ENCODE measurements at regions not wholly inside any gene's neighbourhood (a gene's known extent, or its start where the extent isn't known, plus 50 kb on each side); places are given as distances from the start of the nearest gene placed in this dataset.

GRCh38 chr12:91753649-91754048 is 392.0 kb downstream of the BTG1 start:
- Histone ChIP-seq H3K9me2 (replicated peaks; ENCODE audit: low read length) (no peaks in the 10 kb centered on the region), H3K4me2 (ENCODE audit: low read length) (no peak overlapping the region), H3K9me3 (ENCODE audit: low read length) (peaks cover 7% of the 10 kb centered on the region; the same call in 1 of the 2 replicates), H3K79me2 (ENCODE audit: low read length) (no peaks in the 10 kb centered on the region), H3F3A (ENCODE audit: low read length, unreplicated experiment) (no peaks in the 10 kb centered on the region), H3K36me3 (ENCODE audit: low read depth, low read length) (no peaks in the 10 kb centered on the region; the same call in 1 of the 2 replicates), H3K27me3 (ENCODE audit: low read length) (no peaks in the 10 kb centered on the region), H3K27ac (ENCODE audit: low read length) (no peak overlapping the region), H3K9ac (ENCODE audit: low read length) (no peak overlapping the region), H3K4me3 (ENCODE audit: low read length) (no peak overlapping the region), H4K20me1 (ENCODE audit: low read length) (no peaks in the 10 kb centered on the region), H3K4me1 (ENCODE audit: insufficient read depth, low read length) (no peaks in the 10 kb centered on the region), H2AFZ (ENCODE audit: low read length) (no peak overlapping the region)
- DNase-seq (no peak), ATAC-seq (no peak)
- BruUV-seq (replicated peaks): no TSS peak
- ChIA-PET CTCF (no interaction called here), POLR2A (ENCODE audit: unreplicated experiment) (interaction anchor here (0.5 kb wide), 1 partner anchor 151 kb away, joined by 3 read pairs; no protein-coding TSS in a partner anchor)
- TF ChIP-seq CTCF (conservative IDR thresholded peaks at IDR 0.05; ENCODE audit: low read depth, low read length) (no peak), EZH2phosphoT487 (IDR thresholded peaks at IDR 0.05; ENCODE audit: borderline replicate concordance, low read length) (no peak), EZH2 (IDR thresholded peaks at IDR 0.05; ENCODE audit: low read length, unreplicated experiment) (no peak)
- intact Hi-C loops (cut with micrococcal nuclease): no loop called here

GRCh38 chr12:91746976-91747375 is 398.7 kb downstream of the BTG1 start:
- Histone ChIP-seq H3K27ac (ENCODE audit: low read length) (no peak overlapping the region), H3K4me2 (ENCODE audit: low read length) (no peak overlapping the region), H3K27me3 (ENCODE audit: low read length) (no peaks in the 10 kb centered on the region), H3K79me2 (ENCODE audit: low read length) (no peaks in the 10 kb centered on the region), H3K4me1 (ENCODE audit: insufficient read depth, low read length) (no peaks in the 10 kb centered on the region), H3K9me3 (ENCODE audit: low read length) (no peaks in the 10 kb centered on the region), H4K20me1 (ENCODE audit: low read length) (no peaks in the 10 kb centered on the region), H2AFZ (ENCODE audit: low read length) (no peak overlapping the region), H3K9me2 (replicated peaks; ENCODE audit: low read length) (no peaks in the 10 kb centered on the region), H3K9ac (ENCODE audit: low read length) (no peak overlapping the region), H3F3A (ENCODE audit: low read length, unreplicated experiment) (no peaks in the 10 kb centered on the region), H3K36me3 (ENCODE audit: low read depth, low read length) (no peaks in the 10 kb centered on the region), H3K4me3 (ENCODE audit: low read length) (no peak overlapping the region)
- ChIA-PET CTCF (no interaction called here), POLR2A (ENCODE audit: unreplicated experiment) (interaction anchor here (0.6 kb wide), 1 partner anchor 174 kb away, joined by 3 read pairs; no protein-coding TSS in a partner anchor)
- no TSS peak for BruUV-seq (replicated peaks)
- TF ChIP-seq EZH2 (IDR thresholded peaks at IDR 0.05; ENCODE audit: low read length, unreplicated experiment): no peak
- TF ChIP-seq EZH2phosphoT487 (IDR thresholded peaks at IDR 0.05; ENCODE audit: borderline replicate concordance, low read length): no peak
- TF ChIP-seq CTCF (conservative IDR thresholded peaks at IDR 0.05; ENCODE audit: low read depth, low read length): no peak
- ATAC-seq: no peak
- no peak for DNase-seq
- intact Hi-C loops (cut with micrococcal nuclease): no loop called here

GRCh38 chr12:91744597-91744996 is 401.0 kb downstream of the BTG1 start:
- CTCF ChIA-PET: interaction anchor here (0.5 kb wide), 1 partner anchor 119 kb away, joined by 3 read pairs; no protein-coding TSS in a partner anchor
- no peaks in the 10 kb centered on the region for H3K9me2 ChIP-seq (replicated peaks; ENCODE audit: low read length)
- H3K79me2 ChIP-seq (ENCODE audit: low read length): no peaks in the 10 kb centered on the region
- H3K4me3 ChIP-seq (ENCODE audit: low read length): no peak overlapping the region
- ATAC-seq (no peak), DNase-seq (no peak)
- POLR2A ChIA-PET (ENCODE audit: unreplicated experiment): no interaction called here
- H4K20me1 ChIP-seq (ENCODE audit: low read length): no peaks in the 10 kb centered on the region
- no peak overlapping the region for H3K9ac ChIP-seq (ENCODE audit: low read length)
- H3K27ac ChIP-seq (ENCODE audit: low read length): no peak overlapping the region
- H3K9me3 ChIP-seq (ENCODE audit: low read length): no peaks in the 10 kb centered on the region
- no peak overlapping the region for H2AFZ ChIP-seq (ENCODE audit: low read length)
- no peaks in the 10 kb centered on the region for H3F3A ChIP-seq (ENCODE audit: low read length, unreplicated experiment)
- no peaks in the 10 kb centered on the region for H3K36me3 ChIP-seq (ENCODE audit: low read depth, low read length)
- H3K4me2 ChIP-seq (ENCODE audit: low read length): no peak overlapping the region
- BruUV-seq (replicated peaks): no TSS peak
- no peaks in the 10 kb centered on the region for H3K27me3 ChIP-seq (ENCODE audit: low read length)
- TF ChIP-seq EZH2 (IDR thresholded peaks at IDR 0.05; ENCODE audit: low read length, unreplicated experiment): no peak
- TF ChIP-seq EZH2phosphoT487 (IDR thresholded peaks at IDR 0.05; ENCODE audit: borderline replicate concordance, low read length): no peak
- no peak for TF ChIP-seq CTCF (conservative IDR thresholded peaks at IDR 0.05; ENCODE audit: low read depth, low read length)
- intact Hi-C loops (cut with micrococcal nuclease): no loop called here
- H3K4me1 ChIP-seq (ENCODE audit: insufficient read depth, low read length): no peaks in the 10 kb centered on the region

All from PC-3 (cell line).